ENCODE measurements at regions not wholly inside any gene's neighbourhood (a gene's known extent, or its start where the extent isn't known, plus 50 kb on each side); places are given as distances from the start of the nearest gene placed in this dataset.

DNA sequence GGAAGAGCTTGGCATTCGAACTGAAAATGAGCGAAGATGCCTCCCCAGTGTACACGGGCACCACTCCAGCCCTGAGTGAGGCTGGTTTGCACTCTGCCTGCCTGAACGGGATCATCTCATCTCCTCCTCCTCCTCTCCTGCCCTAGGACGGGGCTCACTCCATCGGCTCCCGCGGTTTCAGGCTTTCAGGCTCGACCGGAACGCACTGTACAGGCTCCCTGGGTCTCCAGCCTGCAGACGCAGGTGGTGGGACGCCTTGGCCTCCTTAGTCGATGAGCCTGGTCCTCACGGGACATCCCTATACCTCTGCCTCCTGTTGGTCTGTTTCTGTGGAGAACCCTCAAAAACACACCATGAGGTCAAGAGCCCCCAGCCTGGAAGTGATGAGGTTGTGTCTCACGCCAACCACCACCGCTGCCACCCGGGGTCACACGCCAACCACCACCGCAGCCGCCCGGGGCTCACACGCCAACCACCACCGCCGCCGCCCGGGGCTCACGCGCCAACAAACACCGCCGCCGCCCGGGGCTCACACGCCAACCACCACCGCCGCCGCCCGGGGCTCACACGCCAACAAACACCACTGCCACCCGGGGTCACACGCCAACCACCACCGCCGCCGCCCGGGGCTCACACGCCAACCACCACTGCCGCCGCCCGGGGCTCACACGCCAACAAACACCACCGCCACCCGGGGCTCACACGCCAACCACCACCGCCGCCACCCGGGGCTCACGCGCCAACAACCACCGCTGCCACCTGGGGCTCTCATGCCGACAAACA, 56.3 kb downstream of the FOXL3 start:
- no peaks in the 10 kb centered on the region for H3K9me3 ChIP-seq (ENCODE audit: insufficient read depth, low read length, severe bottlenecking)
- no peaks in the 10 kb centered on the region for H3K27me3 ChIP-seq (ENCODE audit: insufficient read depth, low read length, poor library complexity)
- no peak for TF ChIP-seq EZH2 (IDR thresholded peaks at IDR 0.05; ENCODE audit: borderline replicate concordance, low read depth, low read length, severe bottlenecking)
- TF ChIP-seq, protein P1, sequence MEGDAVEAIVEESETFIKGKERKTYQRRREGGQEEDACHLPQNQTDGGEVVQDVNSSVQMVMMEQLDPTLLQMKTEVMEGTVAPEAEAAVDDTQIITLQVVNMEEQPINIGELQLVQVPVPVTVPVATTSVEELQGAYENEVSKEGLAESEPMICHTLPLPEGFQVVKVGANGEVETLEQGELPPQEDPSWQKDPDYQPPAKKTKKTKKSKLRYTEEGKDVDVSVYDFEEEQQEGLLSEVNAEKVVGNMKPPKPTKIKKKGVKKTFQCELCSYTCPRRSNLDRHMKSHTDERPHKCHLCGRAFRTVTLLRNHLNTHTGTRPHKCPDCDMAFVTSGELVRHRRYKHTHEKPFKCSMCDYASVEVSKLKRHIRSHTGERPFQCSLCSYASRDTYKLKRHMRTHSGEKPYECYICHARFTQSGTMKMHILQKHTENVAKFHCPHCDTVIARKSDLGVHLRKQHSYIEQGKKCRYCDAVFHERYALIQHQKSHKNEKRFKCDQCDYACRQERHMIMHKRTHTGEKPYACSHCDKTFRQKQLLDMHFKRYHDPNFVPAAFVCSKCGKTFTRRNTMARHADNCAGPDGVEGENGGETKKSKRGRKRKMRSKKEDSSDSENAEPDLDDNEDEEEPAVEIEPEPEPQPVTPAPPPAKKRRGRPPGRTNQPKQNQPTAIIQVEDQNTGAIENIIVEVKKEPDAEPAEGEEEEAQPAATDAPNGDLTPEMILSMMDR (IDR thresholded peaks at IDR 0.05; ENCODE audit: borderline replicate concordance, extremely low read depth, low read length, poor library complexity, severe bottlenecking) = no peak
- H3K4me3 ChIP-seq (ENCODE audit: low read depth in 1 of 2, low read length in 2 of 2) = no peak overlapping the region
- H3K4me1 ChIP-seq (ENCODE audit: insufficient read depth, low read length) = no peaks in the 10 kb centered on the region
- H3K9ac ChIP-seq (ENCODE audit: low read depth, low read length) = no peak overlapping the region
- no peak overlapping the region for H3K4me2 ChIP-seq (ENCODE audit: insufficient read depth, low read length)
- H3K27ac ChIP-seq (ENCODE audit: low read length) = no peak overlapping the region
- H3K79me2 ChIP-seq (ENCODE audit: insufficient read depth, low read length) = no peaks in the 10 kb centered on the region
- no peaks in the 10 kb centered on the region for H3K36me3 ChIP-seq (ENCODE audit: insufficient read depth, low read length)
- DNase-seq = no peak
- H4K20me1 ChIP-seq (ENCODE audit: insufficient read depth, low read length) = no peaks in the 10 kb centered on the region
- H2AFZ ChIP-seq (ENCODE audit: low read depth, low read length) = no peak overlapping the region
- ATAC-seq (ENCODE audit: insufficient read depth, low read depth) = no peak

DNA sequence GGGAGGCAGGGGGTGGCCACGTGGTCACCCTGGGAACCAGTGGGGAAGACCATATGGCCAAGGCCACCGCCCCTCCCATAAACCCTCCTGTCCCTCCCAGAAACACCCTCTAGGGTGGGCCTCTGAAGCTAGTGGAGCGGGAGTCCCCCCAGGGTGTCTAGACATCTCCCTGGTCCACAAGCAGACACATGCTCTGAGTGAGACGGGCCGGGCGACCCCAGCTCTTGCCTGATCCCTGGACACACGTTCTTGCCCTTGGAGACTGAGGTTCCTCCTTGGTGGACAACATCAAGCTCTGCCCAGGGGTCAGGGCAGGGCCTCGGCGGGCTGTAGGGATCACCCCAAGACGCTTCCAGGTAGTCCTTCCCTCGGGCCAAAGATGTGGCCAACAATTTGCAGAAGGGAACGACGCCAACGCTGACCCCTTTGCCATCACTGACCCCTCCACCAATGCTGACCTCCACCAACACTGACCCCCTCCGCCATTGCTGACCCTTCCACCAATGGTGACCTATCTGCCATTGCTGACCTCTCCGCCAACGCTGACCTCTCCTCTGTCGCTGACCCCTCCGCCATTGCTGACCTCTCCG, 57.1 kb downstream of the FOXL3 start:
- Histone ChIP-seq H3K27me3 (ENCODE audit: insufficient read depth, low read length, poor library complexity) (no peaks in the 10 kb centered on the region), H3K9ac (ENCODE audit: low read depth, low read length) (no peak overlapping the region), H3K36me3 (ENCODE audit: insufficient read depth, low read length) (no peaks in the 10 kb centered on the region), H3K4me1 (ENCODE audit: insufficient read depth, low read length) (no peaks in the 10 kb centered on the region), H3K27ac (ENCODE audit: low read length) (no peak overlapping the region), H3K4me2 (ENCODE audit: insufficient read depth, low read length) (no peak overlapping the region), H2AFZ (ENCODE audit: low read depth, low read length) (no peak overlapping the region), H4K20me1 (ENCODE audit: insufficient read depth, low read length) (no peaks in the 10 kb centered on the region), H3K9me3 (ENCODE audit: insufficient read depth, low read length, severe bottlenecking) (no peaks in the 10 kb centered on the region), H3K4me3 (ENCODE audit: low read depth in 1 of 2, low read length in 2 of 2) (no peak overlapping the region), H3K79me2 (ENCODE audit: insufficient read depth, low read length) (no peaks in the 10 kb centered on the region)
- TF ChIP-seq EZH2 (IDR thresholded peaks at IDR 0.05; ENCODE audit: borderline replicate concordance, low read depth, low read length, severe bottlenecking) = no peak
- TF ChIP-seq, protein P1 (IDR thresholded peaks at IDR 0.05; ENCODE audit: borderline replicate concordance, extremely low read depth, low read length, poor library complexity, severe bottlenecking) = no peak
- ATAC-seq (ENCODE audit: insufficient read depth, low read depth) = no peak
- no peak for DNase-seq

DNA sequence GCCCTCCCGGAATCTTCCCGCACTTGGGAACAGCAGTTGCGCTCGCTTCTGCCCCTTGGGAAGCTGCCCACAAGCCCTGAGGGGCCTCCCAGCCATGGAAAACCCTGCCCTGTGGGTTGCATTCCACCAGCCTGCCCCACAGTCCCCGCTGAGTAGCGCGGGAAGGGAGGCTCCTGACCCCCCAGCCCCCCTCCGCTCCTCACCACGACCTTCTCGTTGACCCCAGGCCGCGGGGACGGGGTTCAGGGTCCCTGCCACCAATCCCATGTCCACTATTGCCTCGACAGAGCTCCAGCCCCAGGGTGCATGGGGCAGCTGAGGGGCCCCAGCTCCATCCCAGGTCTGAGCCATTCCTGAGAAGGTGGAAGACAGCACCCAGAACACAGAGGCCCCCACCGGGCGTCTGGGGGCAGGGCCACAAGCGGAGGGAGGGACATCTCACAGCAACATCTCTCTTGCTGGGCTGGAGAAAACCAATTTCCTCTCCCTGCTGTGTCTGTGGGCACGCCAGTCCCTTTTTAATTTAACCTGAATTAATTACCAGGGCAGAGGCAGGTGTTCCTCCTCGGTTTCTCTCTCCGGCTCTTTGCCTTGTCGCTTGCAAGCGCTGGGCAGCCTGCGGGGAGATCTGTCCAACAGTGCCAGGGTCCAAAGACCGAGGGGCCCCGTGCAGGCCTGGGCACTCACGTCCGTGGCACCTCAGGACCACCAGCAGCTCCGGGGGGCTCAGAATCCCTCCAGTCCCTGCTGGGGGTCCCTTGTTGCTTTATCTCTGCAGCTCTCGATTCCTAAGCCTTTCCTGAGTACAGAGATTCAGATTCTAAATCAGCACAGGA, 57.9 kb downstream of the FOXL3 start:
- H3K9me3 ChIP-seq (ENCODE audit: insufficient read depth, low read length, severe bottlenecking) = no peaks in the 10 kb centered on the region
- H2AFZ ChIP-seq (ENCODE audit: low read depth, low read length) = no peak overlapping the region
- no peak overlapping the region for H3K4me2 ChIP-seq (ENCODE audit: insufficient read depth, low read length)
- no peaks in the 10 kb centered on the region for H4K20me1 ChIP-seq (ENCODE audit: insufficient read depth, low read length)
- H3K27me3 ChIP-seq (ENCODE audit: insufficient read depth, low read length, poor library complexity) = no peaks in the 10 kb centered on the region
- ATAC-seq (ENCODE audit: insufficient read depth, low read depth) (no peak), DNase-seq (no peak)
- H3K79me2 ChIP-seq (ENCODE audit: insufficient read depth, low read length) = no peaks in the 10 kb centered on the region
- H3K36me3 ChIP-seq (ENCODE audit: insufficient read depth, low read length) = no peaks in the 10 kb centered on the region
- TF ChIP-seq, protein P1 (IDR thresholded peaks at IDR 0.05; ENCODE audit: borderline replicate concordance, extremely low read depth, low read length, poor library complexity, severe bottlenecking) = no peak
- TF ChIP-seq EZH2 (IDR thresholded peaks at IDR 0.05; ENCODE audit: borderline replicate concordance, low read depth, low read length, severe bottlenecking) = no peak
- no peak overlapping the region for H3K4me3 ChIP-seq (ENCODE audit: low read depth in 1 of 2, low read length in 2 of 2)
- no peaks in the 10 kb centered on the region for H3K4me1 ChIP-seq (ENCODE audit: insufficient read depth, low read length)
- no peak overlapping the region for H3K27ac ChIP-seq (ENCODE audit: low read length)
- no peak overlapping the region for H3K9ac ChIP-seq (ENCODE audit: low read depth, low read length)
